ENCODE measurements at regions not wholly inside any gene's neighbourhood (a gene's known extent, or its start where the extent isn't known, plus 50 kb on each side); places are given as distances from the start of the nearest gene placed in this dataset.

DNA sequence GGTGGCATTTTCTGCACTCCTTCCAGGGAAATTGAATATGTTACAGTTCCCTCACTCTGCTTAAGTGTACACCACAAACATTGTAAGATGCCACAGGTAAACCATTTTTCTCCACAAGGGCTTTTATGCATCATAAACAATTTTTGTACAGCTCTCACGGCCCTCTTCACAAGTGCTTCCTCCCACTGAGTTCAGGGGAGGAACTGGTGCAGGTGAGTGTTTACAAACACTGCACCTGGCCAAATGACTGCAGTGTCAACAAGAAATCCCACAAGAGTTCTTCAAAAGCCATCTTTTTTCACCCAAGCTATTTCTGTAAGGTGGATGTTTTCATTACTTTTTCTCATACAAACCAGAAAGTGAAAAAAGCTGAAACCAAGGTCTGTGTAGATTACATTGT is 973.2 kb downstream of the AACS start:
- no peak overlapping the region for H4K5ac ChIP-seq (ENCODE audit: insufficient read length, low read depth, low read length)
- no peak overlapping the region for H3K4me2 ChIP-seq (ENCODE audit: insufficient read depth in 1 of 2, low read depth in 2 of 2, low read length in 2 of 2)
- H3K23me2 ChIP-seq (ENCODE audit: low read depth, low read length), result no peaks in the 10 kb centered on the region
- no peak overlapping the region for H4K8ac ChIP-seq (ENCODE audit: extremely low read depth, insufficient read depth, low read length)
- no peak for DNase-seq (ENCODE audit: low read depth in 1 of 2, low spot score in 2 of 2)
- ChIA-PET POLR2A (ENCODE audit: partially characterized antibody) (no interaction called here), CTCF (ENCODE audit: partially characterized antibody) (interaction anchor here (1.9 kb wide), 1 partner anchor 11 kb away, joined by 9 read pairs; no protein-coding TSS in a partner anchor)
- no peaks in the 10 kb centered on the region for H3K79me1 ChIP-seq (ENCODE audit: low read depth, low read length)
- H2BK15ac ChIP-seq (ENCODE audit: low read length), result no peak overlapping the region
- H3K4ac ChIP-seq (replicated peaks; ENCODE audit: insufficient read length, low read depth, low read length), result no peak overlapping the region
- no peaks in the 10 kb centered on the region for H3K4me1 ChIP-seq (replicated peaks in 1 of 4; ENCODE audit: control insufficient read depth in 3 of 4, insufficient read depth in 4 of 4, low read length in 3 of 4)
- no peak for FAIRE-seq
- no peak overlapping the region for H3K14ac ChIP-seq (ENCODE audit: insufficient read length)
- no peak overlapping the region for H2BK5ac ChIP-seq (ENCODE audit: low read depth, low read length)
- H3K23ac ChIP-seq (ENCODE audit: insufficient read length), result no peak overlapping the region
- no peak overlapping the region for H4K91ac ChIP-seq (replicated peaks; ENCODE audit: insufficient read length, low read length)
- no peak overlapping the region for H2BK120ac ChIP-seq (replicated peaks; ENCODE audit: low read depth, low read length)
- no peak overlapping the region for H2AFZ ChIP-seq (ENCODE audit: low read length)
- no peak overlapping the region for H3K18ac ChIP-seq (ENCODE audit: extremely low read depth, low read length)
- no peak overlapping the region for H3K56ac ChIP-seq (replicated peaks; ENCODE audit: insufficient read length, low read depth, low read length)
- no peak overlapping the region for H2AK5ac ChIP-seq (ENCODE audit: low read depth, low read length)
- no peaks in the 10 kb centered on the region for H3K9me3 ChIP-seq (ENCODE audit: insufficient read depth in 2 of 2, low read depth in 1 of 2, low read length in 1 of 2)
- WGBS, 2 experiments (ENCODE audit: extremely low coverage in 1 of 2, insufficient coverage in 1 of 2, insufficient read length in 1 of 2, insufficient replicate concordance in 2 of 2, low coverage in 1 of 2, low lambda C conversion rate in 2 of 2, missing lambda C conversion rate in 1 of 2), result 75% methylated on average over 1 of the region's 1 CpG; no CpG with 5 or more reads in 1 of the 2 experiments
- H3K4me3 ChIP-seq (ENCODE audit: extremely low read depth in 1 of 4, insufficient read depth in 2 of 4, low read depth in 3 of 4, low read length in 4 of 4), result no peak overlapping the region
- H3K36me3 ChIP-seq (ENCODE audit: control insufficient read depth in 2 of 4, insufficient read depth in 4 of 4, low read length in 3 of 4), result no peaks in the 10 kb centered on the region
- H2BK20ac ChIP-seq (ENCODE audit: low read length), result no peak overlapping the region
- H4K20me1 ChIP-seq (replicated peaks in 1 of 2; ENCODE audit: control insufficient read depth in 1 of 2, insufficient read depth in 2 of 2, low read length in 2 of 2), result no peaks in the 10 kb centered on the region
- H2BK12ac ChIP-seq (ENCODE audit: low read depth, low read length), result no peak overlapping the region
- H3K9ac ChIP-seq (replicated peaks in 1 of 4; ENCODE audit: extremely low read depth in 1 of 4, low read depth in 3 of 4, low read length in 3 of 4), result no peak overlapping the region
- no peaks in the 10 kb centered on the region for H3K27me3 ChIP-seq (replicated peaks in 1 of 4; ENCODE audit: control insufficient read depth in 3 of 4, extremely low read depth in 1 of 4, insufficient read depth in 3 of 4, low read length in 3 of 4)
- H3K27ac ChIP-seq (ENCODE audit: low read depth, low read length), result no peak overlapping the region
- no peaks in the 10 kb centered on the region for H3K79me2 ChIP-seq (ENCODE audit: control insufficient read depth in 1 of 2, insufficient read depth in 2 of 2, low read length in 2 of 2)
- TF ChIP-seq HDAC2 (IDR thresholded peaks at IDR 0.05; ENCODE audit: borderline replicate concordance in 1 of 2, low read depth in 2 of 2, low read length in 2 of 2) (no peak), NRF1 (IDR thresholded peaks at IDR 0.05; ENCODE audit: low read depth, low read length) (no peak), KDM1A (IDR thresholded peaks at IDR 0.05; ENCODE audit: borderline replicate concordance, low read length) (no peak), TBP (IDR thresholded peaks at IDR 0.05; ENCODE audit: low read depth, low read length) (no peak), YY1 (IDR thresholded peaks at IDR 0.05; ENCODE audit: low read depth, low read length) (no peak), SP1 (IDR thresholded peaks at IDR 0.05; ENCODE audit: low read depth, low read length) (no peak), PHF8 (conservative IDR thresholded peaks at IDR 0.05; ENCODE audit: low read depth, low read length) (no peak), FOSL1 (IDR thresholded peaks at IDR 0.05; ENCODE audit: insufficient read depth, low read depth, low read length) (no peak), HDAC6 (IDR thresholded peaks at IDR 0.05; ENCODE audit: low read depth, low read length) (no peak), SIN3A (conservative IDR thresholded peaks at IDR 0.05 in 1 of 2, IDR thresholded peaks at IDR 0.05 in 1 of 2; ENCODE audit: low read depth in 1 of 2, low read length in 2 of 2) (no peak), CBX8 (IDR thresholded peaks at IDR 0.05; ENCODE audit: borderline replicate concordance, low read depth, low read length) (no peak)
- TF ChIP-seq, protein P1, sequence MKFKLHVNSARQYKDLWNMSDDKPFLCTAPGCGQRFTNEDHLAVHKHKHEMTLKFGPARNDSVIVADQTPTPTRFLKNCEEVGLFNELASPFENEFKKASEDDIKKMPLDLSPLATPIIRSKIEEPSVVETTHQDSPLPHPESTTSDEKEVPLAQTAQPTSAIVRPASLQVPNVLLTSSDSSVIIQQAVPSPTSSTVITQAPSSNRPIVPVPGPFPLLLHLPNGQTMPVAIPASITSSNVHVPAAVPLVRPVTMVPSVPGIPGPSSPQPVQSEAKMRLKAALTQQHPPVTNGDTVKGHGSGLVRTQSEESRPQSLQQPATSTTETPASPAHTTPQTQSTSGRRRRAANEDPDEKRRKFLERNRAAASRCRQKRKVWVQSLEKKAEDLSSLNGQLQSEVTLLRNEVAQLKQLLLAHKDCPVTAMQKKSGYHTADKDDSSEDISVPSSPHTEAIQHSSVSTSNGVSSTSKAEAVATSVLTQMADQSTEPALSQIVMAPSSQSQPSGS (IDR thresholded peaks at IDR 0.05; ENCODE audit: low read length), result no peak
- TF ChIP-seq, protein P2, sequence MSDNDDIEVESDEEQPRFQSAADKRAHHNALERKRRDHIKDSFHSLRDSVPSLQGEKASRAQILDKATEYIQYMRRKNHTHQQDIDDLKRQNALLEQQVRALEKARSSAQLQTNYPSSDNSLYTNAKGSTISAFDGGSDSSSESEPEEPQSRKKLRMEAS (IDR thresholded peaks at IDR 0.05), result no peak
